ENCODE measurements at regions not wholly inside any gene's neighbourhood (a gene's known extent, or its start where the extent isn't known, plus 50 kb on each side); places are given as distances from the start of the nearest gene placed in this dataset.

GRCh38 chr3:70488816-70489215, 176.4 kb upstream of the MDFIC2 start:
- no peaks in the 10 kb centered on the region for H3K4me1 ChIP-seq
- no peak overlapping the region for H3K27ac ChIP-seq (replicated peaks)
- peaks cover 21% of the 10 kb centered on the region for H3K27me3 ChIP-seq (ENCODE audit: low read depth)
- no peak for TF ChIP-seq CTCF (IDR thresholded peaks at IDR 0.05; ENCODE audit: borderline replicate concordance)
- no peak overlapping the region for H3K4me3 ChIP-seq
- intact Hi-C loops (cut with micrococcal nuclease): no loop called here
- H3K36me3 ChIP-seq: no peaks in the 10 kb centered on the region
- H3K9me3 ChIP-seq (replicated peaks): no peaks in the 10 kb centered on the region
- DNase-seq: no peak

GRCh38 chr3:70488131-70488530, 175.7 kb upstream of the MDFIC2 start:
- no peaks in the 10 kb centered on the region for H3K4me1 ChIP-seq
- H3K27ac ChIP-seq (replicated peaks): no peak overlapping the region
- no peak for DNase-seq
- H3K9me3 ChIP-seq (replicated peaks): no peaks in the 10 kb centered on the region
- H3K27me3 ChIP-seq (ENCODE audit: low read depth): peaks cover 17% of the 10 kb centered on the region
- no peak overlapping the region for H3K4me3 ChIP-seq
- no peak for TF ChIP-seq CTCF (IDR thresholded peaks at IDR 0.05; ENCODE audit: borderline replicate concordance)
- no peaks in the 10 kb centered on the region for H3K36me3 ChIP-seq
- intact Hi-C loops (cut with micrococcal nuclease): no loop called here

- peaks cover 13% of the 10 kb centered on the region for H3K27me3 ChIP-seq (ENCODE audit: low read depth)
- H3K36me3 ChIP-seq: no peaks in the 10 kb centered on the region
- no peak overlapping the region for H3K4me3 ChIP-seq
- no peak for TF ChIP-seq CTCF (IDR thresholded peaks at IDR 0.05; ENCODE audit: borderline replicate concordance)
- no peak overlapping the region for H3K27ac ChIP-seq (replicated peaks)
- no peaks in the 10 kb centered on the region for H3K9me3 ChIP-seq (replicated peaks)
- intact Hi-C loops (cut with micrococcal nuclease): no loop called here
- H3K4me1 ChIP-seq: no peaks in the 10 kb centered on the region
- DNase-seq: no peak
These were observed 174.1 kb upstream of the MDFIC2 start for GRCh38 chr3:70486414-70487017.

GRCh38 chr3:70476174-70476573, 163.7 kb upstream of the MDFIC2 start:
- no peak for DNase-seq
- Histone ChIP-seq H3K4me3 (no peak overlapping the region), H3K9me3 (replicated peaks) (peaks cover 12% of the 10 kb centered on the region), H3K4me1 (no peaks in the 10 kb centered on the region), H3K36me3 (no peaks in the 10 kb centered on the region), H3K27ac (replicated peaks) (no peak overlapping the region), H3K27me3 (ENCODE audit: low read depth) (peaks cover 8% of the 10 kb centered on the region)
- intact Hi-C loops (cut with micrococcal nuclease): no loop called here
- no peak for TF ChIP-seq CTCF (IDR thresholded peaks at IDR 0.05; ENCODE audit: borderline replicate concordance)

GRCh38 chr3:70471464-70472342, 159.3 kb upstream of the MDFIC2 start:
- Histone ChIP-seq H3K27ac (replicated peaks) (no peak overlapping the region), H3K4me3 (no peak overlapping the region), H3K9me3 (replicated peaks) (no peaks in the 10 kb centered on the region), H3K4me1 (no peaks in the 10 kb centered on the region), H3K27me3 (ENCODE audit: low read depth) (peaks cover 5% of the 10 kb centered on the region), H3K36me3 (no peaks in the 10 kb centered on the region)
- intact Hi-C loops (cut with micrococcal nuclease): no loop called here
- no peak for DNase-seq
- no peak for TF ChIP-seq CTCF (IDR thresholded peaks at IDR 0.05; ENCODE audit: borderline replicate concordance)

All from left ventricle myocardium inferior (tissue), 1 donor.